ENCODE measurements at regions not wholly inside any gene's neighbourhood (a gene's known extent, or its start where the extent isn't known, plus 50 kb on each side); places are given as distances from the start of the nearest gene placed in this dataset.

- DNase-seq, result no peak
Measured at GRCh38 chr12:88985011-88985410, 367.3 kb downstream of the DUSP6 start.

GRCh38 chr12:88982694-88983093 is 369.6 kb downstream of the DUSP6 start:
- DNase-seq, result no peak

- DNase-seq, result no peak
Measured at GRCh38 chr12:88977115-88977514, 375.2 kb downstream of the DUSP6 start.

- no peak for DNase-seq
Measured at GRCh38 chr12:88973998-88974397, 378.3 kb downstream of the DUSP6 start.

- no peak for DNase-seq
Measured at GRCh38 chr12:88970740-88971139, 381.6 kb downstream of the DUSP6 start.

- DNase-seq, result no peak
Measured at GRCh38 chr12:88969127-88969526, 383.2 kb downstream of the DUSP6 start.

- DNase-seq, result no peak
Measured at GRCh38 chr12:88960213-88960878, 380.1 kb upstream of the KITLG start.

GRCh38 chr12:88958946-88959345 is 378.7 kb upstream of the KITLG start:
- DNase-seq, result no peak

GRCh38 chr12:88958153-88958552 is 377.9 kb upstream of the KITLG start:
- no peak for DNase-seq

GRCh38 chr12:88957358-88957757 is 377.1 kb upstream of the KITLG start:
- DNase-seq, result no peak

GRCh38 chr12:88955531-88955930 is 375.3 kb upstream of the KITLG start:
- DNase-seq, result no peak

GRCh38 chr12:88953029-88953586 is 372.8 kb upstream of the KITLG start:
- DNase-seq, result no peak

- DNase-seq, result no peak
Measured at GRCh38 chr12:88952562-88952942, 372.3 kb upstream of the KITLG start.

- no peak for DNase-seq
Measured at GRCh38 chr12:88951860-88952561, 371.7 kb upstream of the KITLG start.

GRCh38 chr12:88951177-88951576 is 370.9 kb upstream of the KITLG start:
- no peak for DNase-seq

GRCh38 chr12:88947486-88948043 is 367.3 kb upstream of the KITLG start:
- no peak for DNase-seq

GRCh38 chr12:88946372-88946997 is 366.2 kb upstream of the KITLG start:
- DNase-seq, result no peak

- DNase-seq, result no peak
Measured at GRCh38 chr12:88945051-88945732, 364.9 kb upstream of the KITLG start.

GRCh38 chr12:88944397-88944796 is 364.1 kb upstream of the KITLG start:
- no peak for DNase-seq

GRCh38 chr12:88940854-88941253 is 360.6 kb upstream of the KITLG start:
- DNase-seq, result no peak

GRCh38 chr12:88935856-88936255 is 355.6 kb upstream of the KITLG start:
- no peak for DNase-seq

GRCh38 chr12:88934163-88934747 is 354.0 kb upstream of the KITLG start:
- no peak for DNase-seq

- DNase-seq, result no peak
Measured at GRCh38 chr12:88932457-88932856, 352.2 kb upstream of the KITLG start.

Data from effector CD8-positive, alpha-beta T cell (primary cell).